ENCODE measurements at regions not wholly inside any gene's neighbourhood (a gene's known extent, or its start where the extent isn't known, plus 50 kb on each side); places are given as distances from the start of the nearest gene placed in this dataset.

DNA sequence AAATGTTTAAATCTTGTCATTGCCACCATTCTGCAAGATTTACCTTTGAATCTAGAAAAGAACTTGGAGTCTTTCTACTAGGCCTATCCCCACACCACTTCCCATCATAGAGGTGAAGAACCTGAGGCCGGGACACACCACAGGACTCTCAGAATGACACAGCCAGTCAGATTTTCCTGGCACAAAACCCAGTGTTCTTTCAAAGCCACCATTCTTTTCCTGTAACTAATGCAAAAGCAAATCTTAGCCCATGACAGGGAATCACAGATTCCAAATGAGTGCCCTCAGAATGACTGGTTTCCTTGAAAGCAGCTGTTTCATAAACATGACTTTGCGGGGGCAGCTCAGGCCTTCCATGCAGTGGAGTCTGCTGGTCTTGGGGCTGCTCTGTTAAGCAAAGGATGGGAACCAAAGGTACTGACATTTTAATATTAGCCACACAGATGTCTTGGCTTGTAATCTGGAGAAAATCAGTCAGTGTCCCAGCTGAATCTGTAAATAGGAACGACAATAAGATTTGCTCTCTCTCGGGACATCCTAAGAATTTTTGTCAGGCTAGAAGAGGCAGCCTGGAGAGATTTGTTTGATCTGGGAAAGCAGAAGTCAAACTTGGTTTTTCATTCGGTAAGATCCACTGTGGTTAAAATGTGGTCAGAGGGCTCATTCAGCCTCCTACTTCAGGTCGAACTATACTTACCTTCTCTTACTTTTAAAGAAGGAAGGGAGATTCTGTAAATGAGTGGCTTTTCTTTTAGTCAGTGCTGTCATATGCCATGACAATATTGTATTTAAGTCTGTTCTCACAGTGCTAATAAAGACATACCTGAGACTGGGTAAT, 115.1 kb downstream of the PALM2AKAP2 start:
- H3K27me3 Mint-ChIP-seq: peaks cover 5% of the 10 kb centered on the region
- peaks cover 6% of the 10 kb centered on the region for H3K36me3 Mint-ChIP-seq (ENCODE audit: low read depth)
- peak; percentile 74 for ATAC-seq (replicated peaks)
- H3K4me1 Mint-ChIP-seq: peaks cover 24% of the 10 kb centered on the region
- peak overlapping the region; percentile 61 for H3K4me3 Mint-ChIP-seq
- H3K9me3 Mint-ChIP-seq: no peaks in the 10 kb centered on the region
- H3K27ac Mint-ChIP-seq: peak overlapping the region; percentile 92

DNA sequence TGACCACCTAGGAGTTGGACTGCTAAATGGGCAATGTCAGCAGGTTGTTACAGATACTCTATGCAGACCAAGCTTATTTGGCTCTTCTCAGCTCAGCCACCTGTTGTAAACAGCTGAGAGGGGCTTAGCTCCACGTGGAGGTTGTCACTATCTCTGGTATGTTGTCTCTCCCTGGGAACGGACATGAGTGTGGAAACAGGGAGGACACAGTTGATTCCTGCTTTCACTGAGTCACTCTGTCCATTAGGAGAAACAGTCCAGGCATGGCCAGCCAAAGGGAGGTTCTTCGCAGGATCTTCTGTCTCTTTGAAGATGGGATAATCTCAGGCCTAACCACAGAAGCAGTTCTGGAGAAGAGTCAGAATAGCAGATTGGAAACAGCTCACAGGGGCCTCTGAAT, 121.2 kb downstream of the PALM2AKAP2 start:
- Mint-ChIP-seq H3K27me3 (peaks cover 9% of the 10 kb centered on the region), H3K4me1 (peaks cover 6% of the 10 kb centered on the region), H3K27ac (no peak overlapping the region), H3K9me3 (no peaks in the 10 kb centered on the region), H3K4me3 (no peak overlapping the region), H3K36me3 (ENCODE audit: low read depth) (no peaks in the 10 kb centered on the region)
- no peak for ATAC-seq (replicated peaks)

DNA sequence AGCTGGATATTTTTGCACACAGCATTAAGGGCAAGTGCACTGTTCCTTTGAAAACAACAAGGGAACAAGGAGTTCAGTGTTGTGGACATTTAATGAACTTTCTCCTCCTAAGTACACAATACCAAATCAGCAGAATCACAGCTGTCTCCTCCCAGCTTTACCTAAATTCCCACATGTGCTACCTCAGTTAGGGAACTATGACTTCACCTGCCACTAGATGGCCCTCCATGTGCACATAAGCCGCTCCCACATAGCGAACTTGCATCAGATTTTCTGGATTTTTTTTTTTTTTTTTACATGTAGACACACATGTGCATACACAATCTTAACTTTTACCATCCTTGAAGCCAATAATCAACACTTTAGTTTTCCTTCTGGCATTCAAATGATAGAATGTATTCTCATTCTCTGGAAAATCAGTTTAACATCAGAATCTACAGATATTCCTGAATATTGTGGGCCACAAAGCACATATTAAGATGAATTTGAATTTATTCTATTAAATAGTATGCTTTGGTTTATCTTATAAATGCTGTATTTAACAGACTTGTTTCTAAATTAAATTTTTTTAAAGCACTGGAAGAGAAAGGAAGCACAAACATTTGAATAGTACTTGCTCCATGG, 123.6 kb downstream of the PALM2AKAP2 start:
- Mint-ChIP-seq H3K27ac (no peak overlapping the region), H3K4me1 (peaks cover 8% of the 10 kb centered on the region), H3K4me3 (no peak overlapping the region), H3K27me3 (peaks cover 12% of the 10 kb centered on the region), H3K9me3 (no peaks in the 10 kb centered on the region), H3K36me3 (ENCODE audit: low read depth) (no peaks in the 10 kb centered on the region)
- peak; percentile 85 for ATAC-seq (replicated peaks)

DNA sequence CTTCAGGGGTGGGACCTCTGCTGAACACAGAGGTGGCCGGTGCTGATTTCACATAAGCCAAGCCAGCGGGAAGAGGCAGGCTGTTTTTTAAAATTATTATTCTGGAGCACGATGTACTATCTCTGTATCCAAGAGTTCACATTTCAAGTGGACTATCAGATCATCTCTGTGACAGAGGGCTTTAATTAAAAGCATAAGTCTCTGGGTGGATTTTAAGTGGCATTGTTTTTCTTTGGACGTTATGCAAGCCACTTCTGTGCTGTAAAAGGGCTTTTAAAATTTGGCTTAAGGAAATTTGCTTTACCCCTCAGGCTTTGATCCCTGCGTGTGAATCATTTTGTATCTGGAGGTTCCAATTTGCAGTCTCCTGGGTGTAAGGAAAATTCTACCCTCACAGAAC, 124.7 kb downstream of the PALM2AKAP2 start:
- no peak for ATAC-seq (replicated peaks)
- no peaks in the 10 kb centered on the region for H3K9me3 Mint-ChIP-seq

DNA sequence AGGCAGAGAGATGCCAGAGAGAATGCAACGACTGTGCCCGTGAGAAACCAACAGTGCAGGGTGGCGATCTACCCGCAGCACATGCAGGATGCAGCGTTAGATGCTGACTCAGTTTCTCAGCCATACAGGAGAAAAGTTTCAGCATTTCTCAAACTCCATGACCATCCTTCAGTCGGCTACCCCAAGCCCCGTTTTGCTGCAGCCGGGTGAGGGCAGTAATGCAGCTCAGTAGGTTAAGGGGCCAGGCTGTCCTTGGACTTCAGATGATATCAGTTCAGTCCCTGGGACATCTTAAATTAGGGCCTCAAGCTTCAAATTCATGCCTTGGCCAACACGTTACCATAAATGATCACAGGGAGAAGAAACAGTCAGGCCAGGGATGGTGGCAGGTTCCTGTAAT, 125.5 kb downstream of the PALM2AKAP2 start:
- H3K9me3 Mint-ChIP-seq: no peaks in the 10 kb centered on the region
- peaks cover 9% of the 10 kb centered on the region for H3K27me3 Mint-ChIP-seq
- H3K4me3 Mint-ChIP-seq: no peak overlapping the region
- peaks cover 8% of the 10 kb centered on the region for H3K4me1 Mint-ChIP-seq
- no peak for ATAC-seq (replicated peaks)
- no peaks in the 10 kb centered on the region for H3K36me3 Mint-ChIP-seq (ENCODE audit: low read depth)
- H3K27ac Mint-ChIP-seq: no peak overlapping the region

More for the DNA sequence above, 124.7 kb downstream of the PALM2AKAP2 start:
- Mint-ChIP-seq H3K27ac (no peak overlapping the region), H3K4me1 (peaks cover 8% of the 10 kb centered on the region), H3K36me3 (ENCODE audit: low read depth) (no peaks in the 10 kb centered on the region), H3K27me3 (peaks cover 9% of the 10 kb centered on the region), H3K4me3 (no peak overlapping the region)

DNA sequence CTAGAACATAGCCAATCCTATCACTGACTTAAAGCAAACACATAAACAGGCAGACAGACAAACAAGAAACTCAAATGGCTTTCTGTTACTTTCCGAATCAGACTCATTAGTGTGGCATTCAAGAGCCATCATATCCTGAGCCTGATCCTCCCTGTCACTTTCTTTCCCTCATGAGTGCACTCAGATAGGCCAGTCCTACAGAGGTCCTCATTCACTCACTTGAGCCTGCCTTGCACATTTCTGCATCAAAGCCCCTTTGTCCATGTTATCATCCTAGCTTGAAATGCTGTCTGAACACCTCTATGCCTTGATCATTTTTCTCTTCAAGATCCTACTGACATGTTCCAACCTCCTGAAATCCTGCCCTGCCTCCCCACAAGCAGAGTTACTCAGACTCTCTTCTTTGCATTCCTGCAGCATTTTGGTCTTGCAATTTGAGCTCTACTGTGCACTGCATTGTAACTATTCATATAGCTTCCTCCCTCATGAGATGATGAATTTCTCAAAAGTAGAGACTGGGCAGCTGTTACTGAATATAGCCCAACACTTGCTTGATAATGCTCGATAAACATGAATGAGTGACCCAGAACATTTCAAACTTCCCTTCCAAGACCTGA, 126.9 kb downstream of the PALM2AKAP2 start:
- Mint-ChIP-seq H3K36me3 (ENCODE audit: low read depth) (no peaks in the 10 kb centered on the region), H3K4me1 (peaks cover 8% of the 10 kb centered on the region), H3K9me3 (no peaks in the 10 kb centered on the region), H3K4me3 (no peak overlapping the region), H3K27ac (peak overlapping the region; percentile 25), H3K27me3 (peaks cover 4% of the 10 kb centered on the region)
- ATAC-seq (replicated peaks): no peak

DNA sequence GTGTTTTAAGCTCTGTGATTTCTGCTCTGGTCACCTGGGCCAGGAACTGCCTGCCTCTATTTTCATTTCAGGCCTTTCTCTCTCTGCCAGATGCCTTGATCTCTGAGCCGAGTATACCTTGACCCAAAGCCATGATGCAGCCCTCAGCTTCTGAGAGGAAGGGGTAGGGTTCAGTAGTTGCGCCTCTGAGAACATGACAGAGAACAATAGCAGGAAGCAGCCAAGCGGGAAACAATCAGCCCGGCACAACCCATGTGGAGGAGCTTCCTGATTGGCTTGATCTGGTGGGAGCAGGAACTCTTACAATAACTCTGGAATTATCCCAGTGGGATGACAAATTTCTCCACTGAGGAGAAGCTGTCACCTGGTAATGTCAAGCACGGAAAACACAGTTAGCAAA, 127.4 kb downstream of the PALM2AKAP2 start:
- Mint-ChIP-seq H3K4me3 (no peak overlapping the region), H3K4me1 (peaks cover 8% of the 10 kb centered on the region), H3K9me3 (no peaks in the 10 kb centered on the region), H3K27ac (no peak overlapping the region), H3K36me3 (ENCODE audit: low read depth) (no peaks in the 10 kb centered on the region), H3K27me3 (peaks cover 4% of the 10 kb centered on the region)
- ATAC-seq (replicated peaks): no peak

DNA sequence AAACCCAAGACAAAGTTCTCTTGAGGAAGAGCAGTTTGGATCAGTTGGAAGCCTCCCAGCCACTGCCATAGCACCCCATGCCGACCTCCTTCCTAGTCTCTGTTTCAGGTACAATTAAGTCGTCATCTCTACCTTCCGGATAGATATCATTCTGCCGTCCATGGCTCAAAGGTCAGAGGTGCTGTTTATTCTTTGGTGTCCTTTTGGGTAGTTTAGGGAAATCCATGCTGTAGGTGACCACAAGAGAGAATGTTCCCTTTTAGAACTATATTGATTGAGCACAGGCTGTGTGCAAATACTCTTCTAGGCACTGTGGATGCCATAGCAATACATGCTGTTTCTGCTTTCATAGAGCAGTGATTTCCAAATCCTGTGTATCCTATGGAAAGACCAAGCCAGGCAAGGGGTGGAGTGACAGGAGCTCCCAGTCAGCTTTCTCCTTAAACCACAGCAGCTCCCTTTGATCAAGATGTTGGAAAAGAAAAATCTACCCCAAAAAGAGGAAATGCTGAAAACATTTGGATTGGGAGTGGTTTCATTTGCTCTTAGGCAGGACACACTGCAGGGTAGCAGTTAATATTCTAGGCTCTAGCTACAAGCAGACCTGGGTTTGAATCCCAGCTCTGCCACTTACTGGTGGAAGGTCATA, 127.9 kb downstream of the PALM2AKAP2 start:
- Mint-ChIP-seq H3K27ac (no peak overlapping the region), H3K9me3 (no peaks in the 10 kb centered on the region), H3K36me3 (ENCODE audit: low read depth) (no peaks in the 10 kb centered on the region), H3K4me1 (peaks cover 8% of the 10 kb centered on the region), H3K4me3 (no peak overlapping the region), H3K27me3 (peaks cover 4% of the 10 kb centered on the region)
- ATAC-seq (replicated peaks): no peak

DNA sequence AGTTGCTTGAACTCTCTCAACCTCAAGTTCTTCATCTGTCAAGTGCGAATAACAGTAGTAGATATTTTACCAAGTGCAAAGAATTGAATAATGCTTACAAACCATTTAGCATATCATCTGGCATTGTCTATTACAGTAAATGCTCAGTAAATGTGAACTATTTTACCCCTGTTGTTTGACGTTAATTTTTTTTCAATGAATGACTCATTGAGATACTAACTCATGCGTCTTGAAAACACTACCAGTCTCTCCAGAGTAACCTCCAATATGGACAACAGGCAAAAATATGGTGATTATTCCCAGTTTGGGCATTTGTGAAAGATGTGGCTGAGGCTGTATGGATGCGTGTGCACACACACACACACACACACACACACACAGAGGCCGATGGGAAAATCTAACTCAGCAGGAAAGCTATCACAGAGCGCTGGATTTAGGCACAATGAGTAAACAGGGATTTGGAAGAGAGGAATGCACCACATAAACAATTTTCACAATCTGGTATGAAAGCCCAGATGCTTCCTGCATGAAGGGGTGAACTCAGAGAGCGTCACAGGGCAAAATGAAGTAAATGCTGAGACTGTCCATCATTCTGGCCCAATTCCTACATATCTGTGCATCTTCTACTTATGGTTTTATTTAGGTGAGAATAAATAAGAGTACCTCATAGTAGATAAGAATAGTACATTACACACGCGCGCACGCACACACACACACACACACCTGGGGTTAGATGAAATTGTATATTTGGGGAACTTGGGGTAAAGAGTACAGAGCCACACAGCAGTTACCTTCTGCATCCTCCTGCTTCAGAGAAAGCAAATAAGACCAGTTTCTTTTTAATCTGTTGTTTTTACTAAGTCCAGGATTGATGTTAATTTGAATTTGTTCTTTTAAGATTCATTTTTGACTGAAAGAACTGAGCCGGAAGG, 128.7 kb downstream of the PALM2AKAP2 start:
- H3K27me3 Mint-ChIP-seq: peaks cover 4% of the 10 kb centered on the region
- no peaks in the 10 kb centered on the region for H3K36me3 Mint-ChIP-seq (ENCODE audit: low read depth)
- no peak overlapping the region for H3K4me3 Mint-ChIP-seq
- peaks cover 5% of the 10 kb centered on the region for H3K4me1 Mint-ChIP-seq
- H3K27ac Mint-ChIP-seq: no peak overlapping the region
- ATAC-seq (replicated peaks): peak; percentile 31
- no peaks in the 10 kb centered on the region for H3K9me3 Mint-ChIP-seq

DNA sequence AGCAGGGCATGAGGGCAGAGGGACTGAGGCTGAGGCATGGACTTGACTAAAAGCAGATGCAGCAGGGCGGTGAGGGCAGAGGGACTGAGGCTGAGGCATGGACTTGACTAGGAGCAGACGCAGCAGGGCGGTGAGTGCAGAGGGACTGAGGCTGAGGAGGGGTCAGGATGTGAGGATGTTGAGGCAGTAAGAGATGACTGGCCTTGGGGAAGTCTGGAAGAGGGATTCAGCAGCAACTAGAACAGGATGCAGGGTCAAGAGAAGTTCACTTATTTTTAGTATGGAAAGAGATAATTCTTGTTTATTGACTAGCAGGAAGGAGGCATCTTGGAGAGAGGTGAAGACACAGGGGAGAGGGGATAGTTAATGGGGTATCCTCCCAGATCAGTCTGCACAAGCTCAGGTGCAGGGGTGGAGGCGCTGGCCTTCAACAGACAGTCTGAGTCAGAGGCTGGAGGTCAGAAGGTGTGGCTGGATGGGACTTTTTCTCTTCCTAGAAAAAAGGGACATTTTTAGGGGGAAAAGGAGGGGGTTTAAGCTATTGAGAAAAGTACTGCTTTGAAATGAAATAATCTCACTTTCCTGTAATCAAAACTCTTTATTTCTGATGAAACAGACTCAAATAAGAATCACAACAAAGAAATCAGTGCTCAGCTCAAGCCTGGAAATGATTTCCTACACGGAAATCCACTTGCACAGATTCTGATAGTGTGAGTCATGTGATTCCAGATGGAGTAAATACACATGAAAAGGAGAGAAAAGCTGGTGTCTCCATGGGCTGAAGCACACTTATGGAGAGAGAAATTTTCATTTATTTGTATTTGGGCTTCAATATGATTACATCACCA, 130.9 kb downstream of the PALM2AKAP2 start:
- ATAC-seq (replicated peaks): no peak
- Mint-ChIP-seq H3K27me3 (peaks cover 4% of the 10 kb centered on the region), H3K27ac (no peak overlapping the region), H3K4me1 (peaks cover 5% of the 10 kb centered on the region), H3K9me3 (no peaks in the 10 kb centered on the region), H3K4me3 (no peak overlapping the region), H3K36me3 (ENCODE audit: low read depth) (no peaks in the 10 kb centered on the region)

DNA sequence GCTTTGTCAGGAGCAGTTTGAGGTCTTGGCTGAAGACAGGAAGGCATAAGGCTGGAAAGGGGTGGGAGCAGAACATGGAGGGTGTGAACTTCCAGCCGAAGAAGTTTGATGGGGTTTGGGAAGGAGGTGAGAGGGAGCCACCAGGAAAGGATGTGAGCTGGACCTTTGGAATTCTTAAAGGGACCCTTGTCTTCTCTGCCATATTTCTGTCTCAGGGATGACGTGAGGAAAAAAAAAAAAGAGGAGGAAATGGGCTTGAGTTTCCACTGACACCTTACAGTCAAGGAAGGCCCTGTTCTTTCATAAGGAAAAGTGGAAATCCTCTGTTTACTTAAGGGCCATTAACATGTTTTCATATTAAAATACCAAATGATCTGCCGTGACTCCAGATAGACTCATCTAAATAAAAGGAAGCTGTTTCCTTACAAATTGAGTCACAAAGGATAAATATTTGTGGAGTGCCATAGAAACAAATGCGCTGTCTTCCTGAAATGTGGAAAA, 132.1 kb downstream of the PALM2AKAP2 start:
- Mint-ChIP-seq H3K27me3 (no peaks in the 10 kb centered on the region), H3K36me3 (ENCODE audit: low read depth) (no peaks in the 10 kb centered on the region), H3K4me1 (no peaks in the 10 kb centered on the region), H3K27ac (no peak overlapping the region), H3K4me3 (no peak overlapping the region), H3K9me3 (no peaks in the 10 kb centered on the region)
- ATAC-seq (replicated peaks): no peak

DNA sequence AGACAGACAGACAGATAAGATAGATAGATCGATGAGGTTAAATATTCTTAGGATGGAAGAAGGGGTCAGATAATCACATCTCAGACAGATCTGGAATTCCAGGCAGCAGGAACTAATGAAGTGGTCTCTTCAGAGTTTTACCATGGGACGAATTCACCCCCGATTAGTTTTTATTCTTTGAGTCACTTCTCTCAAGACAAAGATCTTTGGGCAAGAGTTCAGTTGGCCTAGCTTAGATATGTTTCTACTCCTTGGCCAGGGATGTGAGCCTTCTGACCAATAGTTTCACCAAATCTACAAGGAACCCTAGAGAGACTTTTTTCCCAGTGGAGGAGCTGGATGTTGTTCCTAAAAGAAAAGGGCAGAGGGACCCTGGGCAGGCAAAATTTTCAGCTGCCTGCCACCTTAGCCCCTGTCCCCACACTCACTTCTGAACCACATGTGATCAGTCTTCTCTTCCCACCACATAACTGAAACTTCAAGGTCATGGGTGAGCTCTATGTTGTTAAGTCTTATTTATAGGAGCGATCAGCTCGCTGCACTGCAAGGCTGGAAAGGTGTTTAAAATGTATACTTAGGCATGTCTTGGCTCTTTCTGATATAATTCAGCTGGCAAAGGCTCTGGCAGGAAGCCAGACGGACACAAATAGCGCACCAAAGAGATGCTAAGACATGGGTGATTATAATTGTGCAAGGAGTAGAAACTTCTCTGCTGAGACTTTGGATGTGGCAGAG, 132.9 kb downstream of the PALM2AKAP2 start:
- Mint-ChIP-seq H3K27ac (no peak overlapping the region), H3K4me3 (no peak overlapping the region), H3K27me3 (no peaks in the 10 kb centered on the region), H3K36me3 (ENCODE audit: low read depth) (no peaks in the 10 kb centered on the region), H3K9me3 (no peaks in the 10 kb centered on the region), H3K4me1 (peaks cover 3% of the 10 kb centered on the region)
- no peak for ATAC-seq (replicated peaks)

Measured in activated T-helper 17 cell treated with anti-CD3 and anti-CD28 coated beads, Interleukin-2, amount 50 U/mL, for 72 hours (primary cell).